Aorta (tissue), 5 donors: ENCODE measurements at regions not wholly inside any gene's neighbourhood (a gene's known extent, or its start where the extent isn't known, plus 50 kb on each side); places are given as distances from the start of the nearest gene placed in this dataset.

Source experiments
- ATAC-seq: fragments of 200-7000 bp; cut with Tn5 transposase; one replicate; pipeline ENCODE4 v1.9.1; 2022; ENCODE audit warnings: moderate library complexity; ENCODE audit not compliant: low FRiP score
- DNase-seq, 2 donors: peaks; one replicate each; pipeline ENCODE4 v3.0.0-alpha.2; 2020
- H3K27ac ChIP-seq, 2 donors: one replicate each; pipeline ENCODE4 v1.5.1; 2013; ENCODE audit warnings: low read length in 2 of 2, mild to moderate bottlenecking in 2 of 2, moderate library complexity in 2 of 2, control low read depth in 1 of 2, inconsistent platforms in 1 of 2, low read depth in 1 of 2
- H3K27me3 ChIP-seq, 2 donors: one replicate each; pipeline ENCODE4 v1.6.1; 2013; ENCODE audit warnings: control low read depth in 1 of 2, low read length in 1 of 2, mild to moderate bottlenecking in 1 of 2, moderate library complexity in 1 of 2; ENCODE audit not compliant: insufficient read depth in 2 of 2, control insufficient read depth in 1 of 2
- H3K36me3 ChIP-seq, 2 donors: one replicate each; pipeline ENCODE4 v1.6.1; 2013; ENCODE audit warnings: control low read depth in 1 of 2, low read length in 1 of 2, mild to moderate bottlenecking in 1 of 2; ENCODE audit not compliant: insufficient read depth in 2 of 2, control insufficient read depth in 1 of 2
- H3K4me1 ChIP-seq, 2 donors: one replicate each; pipeline ENCODE4 v1.6.1; 2013; ENCODE audit warnings: low read length in 2 of 2, control low read depth in 1 of 2, mild to moderate bottlenecking in 1 of 2, moderate library complexity in 1 of 2; ENCODE audit not compliant: insufficient read depth in 2 of 2, control insufficient read depth in 1 of 2
- H3K4me3 ChIP-seq, 2 donors: one replicate each; pipeline ENCODE4 v1.5.1; 2013; ENCODE audit warnings: low read length in 2 of 2, control low read depth in 1 of 2, mild to moderate bottlenecking in 1 of 2
- H3K9me3 ChIP-seq: one replicate; pipeline ENCODE4 v1.6.1; 2013; ENCODE audit warnings: mild to moderate bottlenecking, low read length; ENCODE audit not compliant: control insufficient read depth
- WGBS, 2 donors: extraction: QIAGEN DNeasy Blood & Tissue Kit; methylation state at CpG; one replicate each; pipeline ENCODE4 v1.1.7; 2013; 5-methylcytosine and 5-hydroxymethylcytosine counted together
- intact Hi-C, 2 donors: fragments of 100-400 bp; cut with DNase I; formaldehyde crosslinking; loops; one replicate each; pipeline versions ENCODE4 v1.14.2 to v1.15.0; 2022
- donor health status: healthy with polysubstance abuse.
- donor health status: Bipolar disorder and iron deficiency.
- donor health status: DM: no; HTN: no; CAD: no.
- donor health status: DM: no; HTN: no; CAD: no.
- donor health status: DM: yes; HTN: yes; CAD: no.

GRCh38 chr2:239625971-239626734, 225.3 kb upstream of the HDAC4 start:
- 92 to 93% methylated on average over 8 of the region's 8 CpGs for WGBS, 2 donors
- intact Hi-C loops = no loop called here

DNA sequence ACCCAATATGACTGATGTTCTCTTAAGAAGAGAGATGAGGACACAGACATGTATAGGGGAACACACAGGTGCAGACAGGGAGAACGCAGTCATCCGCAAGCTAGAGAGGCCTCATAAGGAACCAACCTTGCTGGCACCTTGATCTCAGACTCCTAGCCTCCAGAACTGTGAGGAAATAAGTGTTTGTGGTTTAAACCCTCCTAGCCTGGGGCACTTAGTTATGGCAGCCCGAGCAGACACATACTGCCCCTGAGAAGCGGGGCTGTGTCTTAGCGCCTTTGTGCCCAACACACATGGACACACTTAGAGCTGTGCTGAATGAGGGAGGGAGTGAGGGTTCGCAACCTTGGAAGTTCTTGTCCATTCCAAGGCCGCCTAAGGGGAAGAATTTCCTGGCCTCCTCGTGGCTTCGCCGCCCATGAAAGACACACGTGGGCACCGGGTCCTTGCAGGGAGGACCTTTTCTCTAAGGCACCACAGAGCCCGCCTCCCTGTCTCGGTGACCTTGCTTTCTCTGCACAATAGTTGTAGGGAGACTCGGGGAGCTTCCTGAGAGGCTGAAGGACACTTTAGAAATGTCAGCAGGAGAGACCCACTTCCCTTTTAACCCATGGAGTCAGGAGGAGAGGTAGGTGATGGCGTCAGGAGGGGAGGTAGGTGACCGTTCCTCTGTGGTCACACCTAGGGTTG, 224.5 kb upstream of the HDAC4 start:
- Histone ChIP-seq H3K4me1 (no peaks in the 10 kb centered on the region), H3K27ac (no peak overlapping the region), H3K4me3 (no peak overlapping the region), H3K27me3 (no peaks in the 10 kb centered on the region), H3K9me3 (no peaks in the 10 kb centered on the region), H3K36me3 (no peaks in the 10 kb centered on the region)
- intact Hi-C loops = no loop called here
- 94% methylated on average over 17 of the region's 17 CpGs for WGBS, 2 donors
- DNase-seq (no peak), ATAC-seq (no peak)

More at GRCh38 chr2:239625971-239626734, 225.3 kb upstream of the HDAC4 start:
- Histone ChIP-seq H3K4me1 (no peaks in the 10 kb centered on the region), H3K36me3 (no peaks in the 10 kb centered on the region), H3K27ac (no peak overlapping the region), H3K9me3 (no peaks in the 10 kb centered on the region), H3K27me3 (no peaks in the 10 kb centered on the region), H3K4me3 (no peak overlapping the region)
- no peak for ATAC-seq
- no peak for DNase-seq

- Histone ChIP-seq H3K27me3 (no peaks in the 10 kb centered on the region), H3K9me3 (no peaks in the 10 kb centered on the region), H3K4me1 (no peaks in the 10 kb centered on the region), H3K4me3 (no peak overlapping the region), H3K36me3 (no peaks in the 10 kb centered on the region), H3K27ac (no peak overlapping the region)
- ATAC-seq (no peak), DNase-seq (no peak)
- WGBS, 2 donors = 93 to 94% methylated on average over 8 of the region's 8 CpGs
- intact Hi-C loops = no loop called here
Measured at GRCh38 chr2:239621611-239622010, 220.8 kb upstream of the HDAC4 start.

- Histone ChIP-seq H3K9me3 (no peaks in the 10 kb centered on the region), H3K4me3 (no peak overlapping the region), H3K27me3 (no peaks in the 10 kb centered on the region), H3K36me3 (no peaks in the 10 kb centered on the region), H3K27ac (no peak overlapping the region), H3K4me1 (no peaks in the 10 kb centered on the region)
- ATAC-seq (no peak), DNase-seq (no peak)
- intact Hi-C loops = no loop called here
- 71 to 82% methylated on average over 1 of the region's 1 CpG for WGBS, 2 donors
Measured at GRCh38 chr2:239619369-239619768, 218.5 kb upstream of the HDAC4 start.

- Histone ChIP-seq H3K36me3 (no peaks in the 10 kb centered on the region), H3K27ac (no peak overlapping the region), H3K4me1 (no peaks in the 10 kb centered on the region), H3K9me3 (no peaks in the 10 kb centered on the region), H3K4me3 (no peak overlapping the region), H3K27me3 (no peaks in the 10 kb centered on the region)
- intact Hi-C loops = no loop called here
- no peak for DNase-seq
- ATAC-seq = no peak
- WGBS, 2 donors = 48 to 71% methylated on average over 2 of the region's 2 CpGs
Measured at GRCh38 chr2:239616729-239617128, 215.9 kb upstream of the HDAC4 start.

- H3K36me3 ChIP-seq = no peaks in the 10 kb centered on the region
- ATAC-seq (no peak), DNase-seq (peak in 1 of 2 donors; percentile 52)
- intact Hi-C loops = no loop called here
- H3K27ac ChIP-seq = no peak overlapping the region
- H3K4me3 ChIP-seq = no peak overlapping the region
- H3K4me1 ChIP-seq = no peaks in the 10 kb centered on the region
- H3K27me3 ChIP-seq = no peaks in the 10 kb centered on the region
- 76 to 82% methylated on average over 11 of the region's 11 CpGs for WGBS, 2 donors
- no peaks in the 10 kb centered on the region for H3K9me3 ChIP-seq
Measured at GRCh38 chr2:239612133-239612532, 211.3 kb upstream of the HDAC4 start.

GRCh38 chr2:239611222-239611795, 210.5 kb upstream of the HDAC4 start:
- peak in 1 of 2 donors; percentile 52 for DNase-seq
- no peak for ATAC-seq
- 90 to 98% methylated on average over 10 of the region's 10 CpGs for WGBS, 2 donors
- H3K9me3 ChIP-seq = no peaks in the 10 kb centered on the region
- no peaks in the 10 kb centered on the region for H3K27me3 ChIP-seq
- intact Hi-C loops = no loop called here
- H3K36me3 ChIP-seq = no peaks in the 10 kb centered on the region
- no peaks in the 10 kb centered on the region for H3K4me1 ChIP-seq
- H3K27ac ChIP-seq = no peak overlapping the region
- H3K4me3 ChIP-seq = no peak overlapping the region

DNA sequence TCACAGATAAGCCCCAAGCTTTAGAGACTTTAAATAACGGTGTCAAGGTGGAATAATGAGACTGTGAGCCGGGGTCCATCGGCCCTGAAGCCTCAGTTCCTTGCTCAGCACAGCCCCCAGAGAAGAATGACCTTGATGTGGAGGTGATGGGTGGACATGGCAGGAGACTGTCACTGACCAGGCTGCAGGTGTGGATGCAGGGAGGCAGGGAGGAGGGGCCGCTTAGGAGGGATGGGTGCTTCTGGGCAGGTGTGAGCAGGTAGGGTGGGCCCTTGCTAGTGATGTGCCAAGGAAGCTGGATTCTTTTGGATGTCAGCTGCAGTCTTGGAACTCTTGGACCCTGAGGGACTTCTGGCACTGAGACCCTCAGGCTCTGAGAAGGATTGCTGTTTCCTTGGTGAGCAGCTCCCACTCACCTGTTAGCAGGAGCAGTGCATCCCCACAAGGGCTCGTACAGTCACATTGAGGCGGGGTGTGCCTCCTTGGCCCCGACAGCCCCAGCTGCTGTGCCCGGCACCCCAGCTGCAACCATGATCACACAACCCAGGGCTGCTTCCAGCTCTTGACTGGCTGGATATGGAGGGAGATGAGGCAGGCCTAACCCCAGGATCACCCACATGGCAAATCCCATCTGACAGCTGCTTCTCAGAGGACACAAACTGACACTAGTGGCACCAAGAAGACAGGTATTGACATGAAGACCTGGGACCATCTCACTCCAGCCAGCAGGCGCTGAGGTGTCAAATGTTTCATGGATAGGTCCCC, 209.8 kb upstream of the HDAC4 start:
- no peaks in the 10 kb centered on the region for H3K27me3 ChIP-seq
- WGBS, 2 donors = 88% methylated on average over 9 of the region's 9 CpGs
- H3K9me3 ChIP-seq = no peaks in the 10 kb centered on the region
- no peaks in the 10 kb centered on the region for H3K4me1 ChIP-seq
- intact Hi-C loops = no loop called here
- no peaks in the 10 kb centered on the region for H3K36me3 ChIP-seq
- H3K27ac ChIP-seq = no peak overlapping the region
- DNase-seq (peak in 1 of 2 donors; percentile 23), ATAC-seq (no peak)
- H3K4me3 ChIP-seq = no peak overlapping the region
